GM18505 (cell line): ENCODE measurements at regions not wholly inside any gene's neighbourhood (a gene's known extent, or its start where the extent isn't known, plus 50 kb on each side); places are given as distances from the start of the nearest gene placed in this dataset.

Experiments
- ATAC-seq: cut with Tn5 transposase; IDR thresholded peaks from one replicate; pipeline ENCODE4 v1.9.1; 2021; ENCODE audit not compliant: unreplicated experiment
- POLR2A ChIP-seq: IDR thresholded peaks from 4 replicates; pipeline ENCODE4 v1.6.1; 2011; ENCODE audit warnings: borderline replicate concordance; ENCODE audit not compliant: insufficient read depth, insufficient read length; ENCODE audit errors: extremely low read depth

GRCh38 chr14:97224016-97224415 is 426.8 kb downstream of the VRK1 start:
- ATAC-seq = no peak
- TF ChIP-seq POLR2A = no peak

GRCh38 chr14:97230051-97230450 is 432.9 kb downstream of the VRK1 start:
- no peak for TF ChIP-seq POLR2A
- ATAC-seq = no peak

GRCh38 chr14:97233319-97233985 is 436.3 kb downstream of the VRK1 start:
- no peak for ATAC-seq

GRCh38 chr14:97246648-97247047 is 449.5 kb downstream of the VRK1 start:
- ATAC-seq = no peak
- TF ChIP-seq POLR2A = no peak

More at GRCh38 chr14:97233319-97233985, 436.3 kb downstream of the VRK1 start:
- TF ChIP-seq POLR2A = no peak

GRCh38 chr14:97248973-97249372 is 451.8 kb downstream of the VRK1 start:
- TF ChIP-seq POLR2A = no peak
- ATAC-seq = no peak

- TF ChIP-seq POLR2A = no peak
- ATAC-seq = no peak
Observed at GRCh38 chr14:97250931-97251330, 453.7 kb downstream of the VRK1 start.

GRCh38 chr14:97251491-97252155 is 454.4 kb downstream of the VRK1 start:
- TF ChIP-seq POLR2A = no peak
- no peak for ATAC-seq

- TF ChIP-seq POLR2A = no peak
- ATAC-seq = no peak
Observed at GRCh38 chr14:97253756-97254155, 456.6 kb downstream of the VRK1 start.

- TF ChIP-seq POLR2A = no peak
- no peak for ATAC-seq
Observed at GRCh38 chr14:97262336-97262735, 465.2 kb downstream of the VRK1 start.

GRCh38 chr14:97264516-97265230 is 467.5 kb downstream of the VRK1 start:
- TF ChIP-seq POLR2A = no peak
- ATAC-seq = no peak

- no peak for ATAC-seq
- TF ChIP-seq POLR2A = no peak
Observed at GRCh38 chr14:97266653-97267052, 469.5 kb downstream of the VRK1 start.

GRCh38 chr14:97267509-97267908 is 470.3 kb downstream of the VRK1 start:
- no peak for ATAC-seq
- no peak for TF ChIP-seq POLR2A

- TF ChIP-seq POLR2A = no peak
- ATAC-seq = no peak
Observed at GRCh38 chr14:97268097-97268496, 470.9 kb downstream of the VRK1 start.

- no peak for TF ChIP-seq POLR2A
- no peak for ATAC-seq
Observed at GRCh38 chr14:97270308-97270707, 473.1 kb downstream of the VRK1 start.
